WI38 (cell line): ENCODE measurements at regions not wholly inside any gene's neighbourhood (a gene's known extent, or its start where the extent isn't known, plus 50 kb on each side); places are given as distances from the start of the nearest gene placed in this dataset.

Source experiments
- H3K4me3 ChIP-seq: 2 replicates; pipeline ENCODE4 v1.5.1; 2011; ENCODE audit warnings: low read depth, mild to moderate bottlenecking, control low read depth, low read length
- TF ChIP-seq, protein P1 (sequence below): IDR thresholded peaks from 2 replicates; pipeline ENCODE4 v1.5.1; 2012; ENCODE audit warnings: low read depth, mild to moderate bottlenecking, control low read depth, low read length

DNA sequence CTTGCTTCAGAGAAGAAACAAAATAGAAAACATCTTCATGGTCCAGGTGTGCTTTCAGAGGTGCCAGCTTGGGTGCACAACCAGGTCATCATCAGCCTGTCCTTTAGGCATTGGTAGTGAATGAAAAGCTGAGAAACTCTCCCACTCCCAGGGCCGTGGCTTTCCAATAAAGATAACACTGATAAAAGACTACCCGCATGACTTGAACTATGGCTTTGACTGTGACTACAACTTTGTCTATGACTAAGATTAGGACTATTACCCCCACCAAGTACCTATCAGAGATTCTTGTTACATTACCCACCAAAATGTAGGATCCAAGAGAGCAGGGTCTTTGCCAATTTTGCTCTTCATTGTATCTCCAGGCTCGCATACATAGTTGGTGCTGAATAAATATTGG lies 115.2 kb downstream of the EDEM1 start:
- H3K4me3 ChIP-seq, result no peak overlapping the region
- TF ChIP-seq, protein P1, sequence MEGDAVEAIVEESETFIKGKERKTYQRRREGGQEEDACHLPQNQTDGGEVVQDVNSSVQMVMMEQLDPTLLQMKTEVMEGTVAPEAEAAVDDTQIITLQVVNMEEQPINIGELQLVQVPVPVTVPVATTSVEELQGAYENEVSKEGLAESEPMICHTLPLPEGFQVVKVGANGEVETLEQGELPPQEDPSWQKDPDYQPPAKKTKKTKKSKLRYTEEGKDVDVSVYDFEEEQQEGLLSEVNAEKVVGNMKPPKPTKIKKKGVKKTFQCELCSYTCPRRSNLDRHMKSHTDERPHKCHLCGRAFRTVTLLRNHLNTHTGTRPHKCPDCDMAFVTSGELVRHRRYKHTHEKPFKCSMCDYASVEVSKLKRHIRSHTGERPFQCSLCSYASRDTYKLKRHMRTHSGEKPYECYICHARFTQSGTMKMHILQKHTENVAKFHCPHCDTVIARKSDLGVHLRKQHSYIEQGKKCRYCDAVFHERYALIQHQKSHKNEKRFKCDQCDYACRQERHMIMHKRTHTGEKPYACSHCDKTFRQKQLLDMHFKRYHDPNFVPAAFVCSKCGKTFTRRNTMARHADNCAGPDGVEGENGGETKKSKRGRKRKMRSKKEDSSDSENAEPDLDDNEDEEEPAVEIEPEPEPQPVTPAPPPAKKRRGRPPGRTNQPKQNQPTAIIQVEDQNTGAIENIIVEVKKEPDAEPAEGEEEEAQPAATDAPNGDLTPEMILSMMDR, result no peak

DNA sequence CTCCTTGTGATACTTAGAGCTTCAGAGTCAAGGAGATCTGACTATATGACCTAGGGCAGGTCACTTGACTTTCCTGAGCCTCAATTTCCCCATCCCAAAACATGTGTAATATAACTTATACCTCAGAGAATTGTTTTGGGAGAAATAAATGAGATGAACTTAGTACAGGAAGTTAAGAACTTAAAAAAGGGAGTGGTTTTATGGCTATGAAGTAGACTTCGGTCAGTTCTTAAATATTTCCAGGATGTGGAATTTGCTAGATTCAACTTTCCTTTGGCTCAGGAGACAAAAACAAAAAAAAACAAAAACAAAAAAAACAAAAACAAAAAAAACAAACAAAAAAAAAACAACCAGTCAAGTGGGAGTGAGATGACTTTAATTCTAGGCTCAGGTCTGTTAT lies 116.7 kb downstream of the EDEM1 start:
- TF ChIP-seq, protein P1, result no peak
- no peak overlapping the region for H3K4me3 ChIP-seq

DNA sequence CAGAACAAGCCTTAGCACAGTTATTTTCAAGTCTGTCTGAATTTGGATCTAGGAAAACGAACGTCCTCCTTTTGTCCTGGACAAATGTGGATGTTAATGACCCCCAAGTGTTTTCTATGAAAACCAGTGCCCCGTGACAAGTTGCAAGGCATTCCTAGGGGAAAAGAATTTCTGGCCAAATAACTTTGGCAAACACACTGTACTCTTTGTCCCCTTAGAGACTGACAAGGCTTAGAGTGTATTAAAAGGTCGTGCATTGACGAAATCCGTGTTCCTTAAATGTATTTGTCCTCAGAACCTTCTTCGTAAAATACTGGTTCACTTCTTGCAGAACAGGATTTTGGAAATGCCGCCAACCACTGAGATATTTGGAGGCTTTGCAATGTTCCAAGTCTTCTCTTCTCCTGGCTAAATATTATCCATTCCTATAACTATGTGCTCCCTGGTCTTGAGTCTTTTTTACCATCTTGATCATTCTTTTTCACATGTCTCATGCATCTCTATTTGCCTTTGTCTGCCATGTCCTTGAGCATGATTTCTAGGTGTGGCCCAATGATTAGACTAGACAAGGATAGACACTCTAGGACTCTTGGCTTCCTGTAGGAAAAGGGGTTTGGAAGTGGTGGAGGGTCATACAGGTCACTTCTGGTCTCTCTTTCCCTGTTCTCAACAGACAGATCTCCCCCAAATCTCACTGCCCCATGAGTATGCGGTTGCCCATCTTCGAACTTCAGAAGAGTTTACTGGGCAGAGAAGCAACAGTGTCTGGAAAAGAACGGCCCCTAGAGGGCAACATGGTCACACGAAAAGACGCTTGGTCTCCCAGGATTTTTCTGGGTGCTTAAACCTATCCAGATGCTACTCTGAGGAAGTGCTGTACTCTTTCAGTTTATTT lies 117.5 kb downstream of the EDEM1 start:
- no peak overlapping the region for H3K4me3 ChIP-seq
- TF ChIP-seq, protein P1, result peak; percentile 48

DNA sequence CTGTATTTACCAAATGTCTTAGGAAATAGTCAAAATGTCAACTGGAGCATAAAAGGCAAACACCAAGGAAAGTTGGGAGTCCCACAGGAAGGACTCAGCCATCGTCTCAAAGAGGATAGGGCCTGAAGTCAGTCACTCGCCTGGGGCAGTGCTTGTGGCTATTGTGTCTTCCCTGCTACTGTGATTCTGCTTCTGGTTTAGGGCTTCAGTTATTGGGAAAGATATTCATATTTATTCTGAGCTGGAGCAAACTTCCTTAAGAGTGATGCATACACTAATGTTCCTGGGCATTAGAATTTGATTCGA lies 118.1 kb downstream of the EDEM1 start:
- TF ChIP-seq, protein P1, result no peak
- no peak overlapping the region for H3K4me3 ChIP-seq

DNA sequence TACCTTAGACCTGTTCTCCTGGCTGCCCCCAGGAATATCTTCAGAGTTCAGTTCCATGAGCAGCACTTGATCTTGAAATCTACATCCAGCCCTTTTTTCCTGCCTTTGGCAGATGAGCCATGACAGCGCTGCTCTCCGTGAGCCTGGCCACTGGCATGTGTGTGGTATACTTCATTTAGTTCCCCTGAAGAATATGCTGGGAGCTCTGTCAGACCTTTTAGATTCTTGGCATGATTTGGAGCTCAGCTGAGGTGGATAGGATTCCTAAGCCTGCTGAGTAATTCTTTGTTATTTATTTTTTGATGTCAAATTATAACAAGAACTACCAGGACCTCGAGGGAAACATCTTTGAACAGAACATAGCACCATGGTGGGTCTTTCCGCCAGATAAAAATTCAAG lies 121.7 kb downstream of the EDEM1 start:
- no peak overlapping the region for H3K4me3 ChIP-seq
- TF ChIP-seq, protein P1, result no peak

DNA sequence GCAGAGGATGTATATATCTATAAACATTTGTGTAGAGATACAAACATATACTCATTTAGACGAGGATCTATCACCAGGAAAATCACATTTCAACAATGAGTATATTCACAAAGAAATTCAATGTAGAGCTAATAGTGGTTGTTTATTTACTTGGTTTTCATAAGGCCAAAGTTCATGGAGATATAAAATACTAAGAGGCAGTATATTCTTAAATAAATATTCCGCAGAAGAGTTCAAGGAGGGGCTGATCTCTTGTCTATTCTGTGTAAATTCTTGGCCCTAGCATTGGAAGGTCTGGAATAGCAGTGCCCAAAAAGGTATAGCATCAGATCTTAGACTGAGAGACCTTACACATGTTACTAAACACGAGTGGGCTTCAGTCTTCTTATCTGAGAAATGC lies 122.1 kb downstream of the EDEM1 start:
- TF ChIP-seq, protein P1, result no peak
- no peak overlapping the region for H3K4me3 ChIP-seq

DNA sequence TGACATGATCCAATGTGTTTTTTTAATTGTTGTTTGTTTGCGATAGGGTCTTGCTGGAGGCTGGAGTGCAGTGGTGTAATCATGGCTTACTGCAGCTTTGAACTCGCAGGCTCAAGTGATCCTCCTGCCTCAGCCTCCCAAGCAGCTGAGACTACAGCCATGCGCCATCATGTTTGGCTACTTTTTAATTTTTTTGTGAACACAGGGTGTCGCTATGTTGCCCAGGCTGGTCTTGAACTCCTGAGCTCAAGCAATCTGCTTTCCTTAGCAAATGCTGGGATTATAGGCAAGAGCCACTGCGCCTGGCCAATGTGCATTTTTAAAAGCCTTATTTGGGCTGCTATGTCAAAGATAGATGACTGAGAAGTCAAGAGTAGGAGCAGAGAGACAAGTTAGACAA lies 123.0 kb downstream of the EDEM1 start:
- H3K4me3 ChIP-seq, result no peak overlapping the region
- TF ChIP-seq, protein P1, result no peak
